Activated B cell treated with CpG ODN at 0.5 μM for 24 hours (primary cell): ENCODE measurements at regions not wholly inside any gene's neighbourhood (a gene's known extent, or its start where the extent isn't known, plus 50 kb on each side); places are given as distances from the start of the nearest gene placed in this dataset.
A peak's percentile ranks its signal among the peaks of the same experiment; 100 is the strongest.

Experiments used
- ATAC-seq: fragments of 200-7000 bp; cut with Tn5 transposase; one replicate; pipeline ENCODE4 v1.10.0; 2021; ENCODE audit warnings: low read depth, mild to moderate bottlenecking, moderate library complexity
- CTCF ChIA-PET: fragments of 350-600 bp; sonication (Branson Sonifier 250); formaldehyde crosslinking; loops from one replicate; lab custom pipeline; 2021; ENCODE audit warnings: antibody characterized with exemption; lab: Charles Lee
- POLR2A ChIA-PET: fragments of 350-600 bp; sonication (Branson Sonifier 250); formaldehyde crosslinking; loops from one replicate; lab custom pipeline; 2021; ENCODE audit warnings: antibody characterized with exemption; lab: Charles Lee
- DNase-seq: peaks from one replicate; pipeline ENCODE4 v3.0.0; 2022
- H3K27ac Mint-ChIP-seq: one replicate; pipeline ENCODE4 v1.8.0; 2020; ENCODE audit warnings: mixed read lengths
- H3K27me3 Mint-ChIP-seq: one replicate; pipeline ENCODE4 v1.8.0; 2021; ENCODE audit warnings: mixed read lengths
- H3K36me3 Mint-ChIP-seq: one replicate; pipeline ENCODE4 v1.8.0; 2021; ENCODE audit warnings: low read depth, mixed read lengths
- H3K4me1 Mint-ChIP-seq: one replicate; pipeline ENCODE4 v1.8.0; 2021; ENCODE audit warnings: mixed read lengths
- H3K4me3 Mint-ChIP-seq: one replicate; pipeline ENCODE4 v1.8.0; 2020; ENCODE audit warnings: mild to moderate bottlenecking, mixed read lengths
- H3K9me3 Mint-ChIP-seq: one replicate; pipeline ENCODE4 v1.8.0; 2020; ENCODE audit warnings: mixed read lengths
- intact Hi-C: fragments of 100-400 bp; cut with micrococcal nuclease; formaldehyde crosslinking; loops from one replicate; pipeline ENCODE4 v1.15.1; 2024
- TF ChIP-seq, protein P1 (sequence below): fragments of 200-600 bp; IDR thresholded peaks from one replicate; pipeline ENCODE4 v1.8.0; 2022; ENCODE audit warnings: antibody characterized with exemption, mild to moderate bottlenecking

DNA sequence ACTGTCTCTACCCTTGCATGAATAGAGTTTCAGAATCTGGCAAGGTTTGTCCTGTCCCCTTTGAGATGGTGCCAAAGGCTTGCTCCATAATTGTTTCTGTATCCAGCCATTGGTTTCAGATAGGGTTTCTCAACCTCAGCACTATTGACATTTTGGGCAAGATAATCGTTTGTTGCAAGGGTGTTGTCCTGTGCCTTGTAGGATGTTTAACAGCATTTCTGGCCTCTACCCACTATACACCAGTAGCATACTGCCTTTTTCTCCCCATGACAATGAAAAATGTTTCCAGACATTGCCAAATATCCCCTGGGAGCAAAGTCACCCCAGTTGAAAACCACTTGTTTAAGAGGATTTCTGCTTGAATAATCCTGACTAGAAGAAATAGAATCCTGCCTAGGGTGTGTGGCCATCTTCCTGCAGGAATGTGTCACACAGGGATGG lies 126.8 kb downstream of the CDC42EP3 start:
- Mint-ChIP-seq H3K27ac (no peak overlapping the region), H3K27me3 (no peaks in the 10 kb centered on the region), H3K4me1 (peaks cover 27% of the 10 kb centered on the region), H3K9me3 (no peaks in the 10 kb centered on the region), H3K36me3 (no peaks in the 10 kb centered on the region), H3K4me3 (no peak overlapping the region)
- no peak for DNase-seq
- POLR2A ChIA-PET, result no interaction called here
- CTCF ChIA-PET, result no interaction called here
- intact Hi-C loops, result loop anchor here (5.0 kb wide), 1 partner anchor 38 kb away; no protein-coding TSS in a partner anchor
- ATAC-seq, result peak; percentile 25
- TF ChIP-seq, protein P1, sequence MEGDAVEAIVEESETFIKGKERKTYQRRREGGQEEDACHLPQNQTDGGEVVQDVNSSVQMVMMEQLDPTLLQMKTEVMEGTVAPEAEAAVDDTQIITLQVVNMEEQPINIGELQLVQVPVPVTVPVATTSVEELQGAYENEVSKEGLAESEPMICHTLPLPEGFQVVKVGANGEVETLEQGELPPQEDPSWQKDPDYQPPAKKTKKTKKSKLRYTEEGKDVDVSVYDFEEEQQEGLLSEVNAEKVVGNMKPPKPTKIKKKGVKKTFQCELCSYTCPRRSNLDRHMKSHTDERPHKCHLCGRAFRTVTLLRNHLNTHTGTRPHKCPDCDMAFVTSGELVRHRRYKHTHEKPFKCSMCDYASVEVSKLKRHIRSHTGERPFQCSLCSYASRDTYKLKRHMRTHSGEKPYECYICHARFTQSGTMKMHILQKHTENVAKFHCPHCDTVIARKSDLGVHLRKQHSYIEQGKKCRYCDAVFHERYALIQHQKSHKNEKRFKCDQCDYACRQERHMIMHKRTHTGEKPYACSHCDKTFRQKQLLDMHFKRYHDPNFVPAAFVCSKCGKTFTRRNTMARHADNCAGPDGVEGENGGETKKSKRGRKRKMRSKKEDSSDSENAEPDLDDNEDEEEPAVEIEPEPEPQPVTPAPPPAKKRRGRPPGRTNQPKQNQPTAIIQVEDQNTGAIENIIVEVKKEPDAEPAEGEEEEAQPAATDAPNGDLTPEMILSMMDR, result no peak

DNA sequence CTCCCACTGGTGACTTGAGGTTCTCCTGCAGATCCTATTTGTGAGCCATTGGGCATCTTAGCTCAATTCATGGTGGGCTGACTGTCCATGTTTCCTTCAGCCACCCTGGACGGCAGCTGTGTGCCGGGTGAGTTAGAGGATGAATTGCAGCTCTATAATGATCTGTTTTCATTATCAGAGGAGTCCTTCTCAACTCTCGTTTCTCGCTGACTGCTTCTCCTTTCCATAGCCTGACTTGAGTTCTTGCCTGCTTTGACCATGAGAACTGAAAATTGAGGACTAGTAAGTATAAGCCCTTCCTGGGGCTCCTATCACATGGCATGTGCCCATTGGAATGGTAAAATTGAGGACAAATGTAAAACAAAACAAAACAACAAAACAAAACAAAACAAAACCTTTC lies 121.8 kb downstream of the CDC42EP3 start:
- ATAC-seq (no peak), DNase-seq (no peak)
- no peaks in the 10 kb centered on the region for H3K36me3 Mint-ChIP-seq
- ChIA-PET CTCF (interaction anchor here (1.0 to 2.2 kb wide), 3 partner anchors 12 to 283 kb away, joined by 3 to 7 read pairs (median 3); no protein-coding TSS in a partner anchor), POLR2A (interaction anchor here (0.5 to 1.3 kb wide), 3 partner anchors 61 to 127 kb away, joined by 3 to 6 read pairs (median 4); no protein-coding TSS in a partner anchor)
- no peak overlapping the region for H3K27ac Mint-ChIP-seq
- TF ChIP-seq, protein P1, result no peak
- intact Hi-C loops, result loop anchor here (5.0 kb wide), 1 partner anchor 33 kb away; no protein-coding TSS in a partner anchor
- no peak overlapping the region for H3K4me3 Mint-ChIP-seq
- H3K4me1 Mint-ChIP-seq, result peaks cover 41% of the 10 kb centered on the region
- no peaks in the 10 kb centered on the region for H3K27me3 Mint-ChIP-seq
- no peaks in the 10 kb centered on the region for H3K9me3 Mint-ChIP-seq

DNA sequence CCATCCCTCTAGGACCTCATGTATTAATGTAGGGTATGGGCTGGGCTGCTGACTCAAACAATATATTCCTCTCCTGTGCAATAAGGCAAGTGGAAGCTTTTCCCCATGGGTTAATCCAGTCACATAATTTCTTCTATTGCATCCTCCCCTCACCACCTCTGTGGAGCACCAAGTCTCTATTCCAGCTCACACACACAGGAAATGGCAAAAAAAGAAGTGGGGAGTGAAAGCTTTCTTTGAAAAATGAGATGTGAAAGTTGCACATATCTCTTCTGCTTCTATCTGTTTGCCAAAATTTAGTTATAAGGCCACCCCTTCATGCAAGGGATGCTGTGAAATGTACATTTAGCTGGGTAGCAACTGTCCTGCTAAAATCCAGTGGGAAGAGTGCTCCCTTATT lies 121.3 kb downstream of the CDC42EP3 start:
- H3K27me3 Mint-ChIP-seq, result no peaks in the 10 kb centered on the region
- POLR2A ChIA-PET, result interaction anchor here (1.2 to 1.3 kb wide), 2 partner anchors 75 to 104 kb away, joined by 3 to 6 read pairs; no protein-coding TSS in a partner anchor
- CTCF ChIA-PET, result interaction anchor here (1.0 to 2.2 kb wide), 4 partner anchors 12 to 282 kb away, joined by 3 to 7 read pairs (median 4); no protein-coding TSS in a partner anchor
- H3K27ac Mint-ChIP-seq, result peak overlapping the region; percentile 70
- ATAC-seq (peak; percentile 26), DNase-seq (no peak)
- H3K4me1 Mint-ChIP-seq, result peaks cover 35% of the 10 kb centered on the region
- TF ChIP-seq, protein P1, result no peak
- peak overlapping the region; percentile 24 for H3K4me3 Mint-ChIP-seq
- intact Hi-C loops, result no loop called here
- H3K9me3 Mint-ChIP-seq, result no peaks in the 10 kb centered on the region
- H3K36me3 Mint-ChIP-seq, result no peaks in the 10 kb centered on the region

DNA sequence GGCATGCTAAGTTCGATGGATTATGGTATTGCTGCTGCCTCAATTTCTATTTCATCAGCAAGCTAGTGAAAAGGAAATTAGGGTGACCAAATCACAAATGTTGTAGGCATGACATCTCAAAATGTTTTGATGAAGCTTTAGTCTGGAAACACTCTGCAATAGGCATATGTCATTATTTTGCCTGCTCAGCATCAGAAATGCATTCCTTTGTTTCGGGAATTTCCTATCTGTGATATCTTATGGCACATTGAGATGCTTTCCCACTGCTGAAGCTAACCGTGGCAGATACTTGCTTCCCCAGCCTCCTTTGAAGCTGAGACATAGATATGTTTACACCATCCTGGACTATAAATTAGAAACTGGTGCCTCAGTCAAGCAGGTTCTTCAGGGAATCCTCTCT lies 119.7 kb downstream of the CDC42EP3 start:
- no peak overlapping the region for H3K4me3 Mint-ChIP-seq
- DNase-seq (no peak), ATAC-seq (no peak)
- no peak overlapping the region for H3K27ac Mint-ChIP-seq
- H3K4me1 Mint-ChIP-seq, result peaks cover 22% of the 10 kb centered on the region
- CTCF ChIA-PET, result no interaction called here
- POLR2A ChIA-PET, result interaction anchor here (0.6 kb wide), 1 partner anchor 24 kb away, joined by 10 read pairs; no protein-coding TSS in a partner anchor
- H3K9me3 Mint-ChIP-seq, result no peaks in the 10 kb centered on the region
- no peaks in the 10 kb centered on the region for H3K27me3 Mint-ChIP-seq
- no peaks in the 10 kb centered on the region for H3K36me3 Mint-ChIP-seq
- TF ChIP-seq, protein P1, result no peak
- intact Hi-C loops, result no loop called here

DNA sequence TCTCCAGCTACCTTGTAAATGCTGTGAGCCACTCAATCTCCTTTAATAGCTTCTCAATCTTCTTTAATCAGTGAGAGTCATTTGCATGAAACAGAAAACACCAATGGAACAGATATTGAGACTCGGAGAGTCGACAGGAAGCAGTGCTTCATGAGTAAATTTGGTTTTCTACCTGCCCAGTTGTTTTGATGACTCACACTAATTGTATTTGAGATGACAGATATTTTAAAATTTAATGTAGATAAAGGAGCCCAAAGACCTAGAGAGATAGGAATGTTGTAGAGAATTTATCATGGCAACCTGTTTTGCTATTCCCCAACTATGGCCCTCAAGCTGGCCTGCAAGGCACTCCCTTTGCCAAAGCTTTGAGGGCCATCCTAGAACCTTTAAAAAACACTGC lies 119.1 kb downstream of the CDC42EP3 start:
- Mint-ChIP-seq H3K27ac (peak overlapping the region; percentile 19), H3K36me3 (no peaks in the 10 kb centered on the region), H3K4me1 (peaks cover 27% of the 10 kb centered on the region), H3K27me3 (no peaks in the 10 kb centered on the region), H3K4me3 (no peak overlapping the region), H3K9me3 (no peaks in the 10 kb centered on the region)
- intact Hi-C loops, result no loop called here
- CTCF ChIA-PET, result no interaction called here
- DNase-seq (no peak), ATAC-seq (no peak)
- TF ChIP-seq, protein P1, result no peak
- POLR2A ChIA-PET, result interaction anchor here (0.6 kb wide), 1 partner anchor 25 kb away, joined by 10 read pairs; no protein-coding TSS in a partner anchor
